ENCODE measurements at regions not wholly inside any gene's neighbourhood (a gene's known extent, or its start where the extent isn't known, plus 50 kb on each side); places are given as distances from the start of the nearest gene placed in this dataset.

- no peak for DNase-seq
These were observed 62.0 kb downstream of the HFE start for GRCh38 chr6:26149240-26149639.

- DNase-seq: no peak
These were observed 65.2 kb downstream of the HFE start for GRCh38 chr6:26152226-26153101.

DNA sequence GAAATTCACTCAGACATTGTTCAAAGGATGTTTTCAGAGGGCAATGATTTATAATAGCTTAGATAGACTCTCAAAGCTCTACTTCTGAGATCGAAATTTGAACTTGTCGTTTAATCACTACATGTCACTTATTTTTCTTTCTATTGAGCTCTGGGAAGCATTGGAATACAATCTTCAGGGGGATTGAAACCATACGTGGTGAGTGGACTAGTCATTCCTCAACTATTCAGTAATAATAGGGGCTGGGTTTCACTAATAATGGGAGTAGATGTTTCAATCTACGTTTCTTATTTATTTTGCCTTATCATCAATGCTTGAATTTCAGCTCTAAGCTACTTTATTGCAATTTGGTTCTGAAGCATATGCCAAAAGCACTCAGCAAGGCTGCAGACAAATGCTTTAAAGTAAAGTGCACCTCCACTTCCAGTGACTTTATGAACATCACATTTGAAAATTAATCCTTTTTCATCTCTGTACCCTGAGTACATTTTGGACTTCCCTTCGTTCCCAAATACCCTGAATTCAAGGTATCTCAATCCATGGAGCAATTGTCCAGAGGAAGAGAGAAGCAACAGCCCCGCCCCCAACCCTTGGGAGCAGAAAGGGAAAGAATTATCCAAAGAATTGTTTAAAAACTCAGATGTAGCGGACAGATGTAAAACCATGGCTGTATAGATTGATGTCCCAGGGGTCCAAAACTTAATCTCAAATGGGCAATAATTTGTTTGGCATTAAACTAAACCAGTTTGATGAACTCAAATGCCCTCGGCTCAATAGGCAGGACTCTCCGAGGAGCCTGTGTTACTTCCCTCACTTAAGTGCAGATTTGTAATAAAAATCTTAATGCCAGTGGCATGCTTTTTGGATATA lies 68.1 kb downstream of the HFE start:
- peak; percentile 32 for DNase-seq

DNA sequence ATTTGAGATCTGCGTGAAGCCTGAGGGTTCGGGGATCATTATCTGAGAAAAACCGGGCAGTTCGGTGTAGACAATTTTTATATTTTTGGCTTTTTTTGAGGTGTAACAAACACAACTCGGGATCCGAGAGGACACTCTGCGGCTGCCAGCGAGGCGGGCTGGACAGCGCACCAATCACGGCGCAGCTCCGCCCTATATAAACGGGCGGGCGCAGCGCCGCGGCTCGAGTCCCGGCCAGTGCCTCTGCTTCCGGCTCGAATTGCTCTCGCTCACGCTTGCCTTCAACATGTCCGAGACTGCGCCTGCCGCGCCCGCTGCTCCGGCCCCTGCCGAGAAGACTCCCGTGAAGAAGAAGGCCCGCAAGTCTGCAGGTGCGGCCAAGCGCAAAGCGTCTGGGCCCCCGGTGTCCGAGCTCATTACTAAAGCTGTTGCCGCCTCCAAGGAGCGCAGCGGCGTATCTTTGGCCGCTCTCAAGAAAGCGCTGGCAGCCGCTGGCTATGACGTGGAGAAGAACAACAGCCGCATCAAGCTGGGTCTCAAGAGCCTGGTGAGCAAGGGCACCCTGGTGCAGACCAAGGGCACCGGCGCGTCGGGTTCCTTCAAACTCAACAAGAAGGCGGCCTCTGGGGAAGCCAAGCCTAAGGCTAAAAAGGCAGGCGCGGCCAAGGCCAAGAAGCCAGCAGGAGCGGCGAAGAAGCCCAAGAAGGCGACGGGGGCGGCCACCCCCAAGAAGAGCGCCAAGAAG lies 69.0 kb downstream of the HFE start:
- DNase-seq: peak; percentile 95

DNA sequence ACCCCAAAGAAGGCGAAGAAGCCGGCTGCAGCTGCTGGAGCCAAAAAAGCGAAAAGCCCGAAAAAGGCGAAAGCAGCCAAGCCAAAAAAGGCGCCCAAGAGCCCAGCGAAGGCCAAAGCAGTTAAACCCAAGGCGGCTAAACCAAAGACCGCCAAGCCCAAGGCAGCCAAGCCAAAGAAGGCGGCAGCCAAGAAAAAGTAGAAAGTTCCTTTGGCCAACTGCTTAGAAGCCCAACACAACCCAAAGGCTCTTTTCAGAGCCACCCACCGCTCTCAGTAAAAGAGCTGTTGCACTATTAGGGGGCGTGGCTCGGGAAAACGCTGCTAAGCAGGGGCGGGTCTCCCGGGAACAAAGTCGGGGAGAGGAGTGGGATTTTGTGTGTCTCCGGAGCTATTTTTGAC lies 69.6 kb downstream of the HFE start:
- DNase-seq: no peak

DNA sequence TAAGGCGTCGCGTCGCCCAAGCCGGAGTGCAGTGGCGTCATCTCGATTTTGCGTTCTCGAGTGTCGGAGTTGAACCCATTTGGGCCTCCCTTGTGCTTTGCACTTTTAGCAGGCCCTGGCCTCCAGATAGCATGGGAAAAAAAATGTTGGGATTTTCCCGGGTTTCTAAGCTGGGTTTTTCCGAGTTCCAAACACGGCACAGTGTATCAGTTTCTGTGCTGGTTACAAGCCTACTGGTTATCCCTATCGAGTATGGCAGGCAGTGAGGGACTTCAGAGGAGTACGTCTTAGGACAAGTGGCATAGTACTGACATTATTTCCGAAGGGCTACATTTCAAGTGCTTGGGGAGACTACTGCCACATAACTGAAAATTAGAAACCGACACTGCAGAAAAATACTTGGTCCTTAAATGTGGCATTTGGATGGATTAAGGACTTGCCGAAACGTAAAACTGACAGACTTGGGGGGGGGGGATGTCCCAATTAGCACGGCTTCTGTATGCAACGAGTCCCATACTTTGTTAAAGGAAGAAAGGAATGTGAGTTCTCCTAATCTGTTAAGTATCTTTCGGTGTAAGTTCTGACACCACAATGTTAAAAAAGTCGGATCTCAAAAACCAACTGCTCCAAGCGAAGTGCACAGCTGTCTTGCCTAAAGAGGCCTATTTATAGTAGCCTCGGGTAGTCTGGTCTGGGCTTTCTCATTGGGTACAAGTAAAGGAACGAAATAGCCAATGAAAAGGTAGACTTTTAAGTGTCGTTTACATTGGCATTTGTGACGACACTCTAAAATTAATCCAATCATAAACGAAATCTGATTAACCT lies 70.2 kb downstream of the HFE start:
- peak; percentile 88 for DNase-seq

DNA sequence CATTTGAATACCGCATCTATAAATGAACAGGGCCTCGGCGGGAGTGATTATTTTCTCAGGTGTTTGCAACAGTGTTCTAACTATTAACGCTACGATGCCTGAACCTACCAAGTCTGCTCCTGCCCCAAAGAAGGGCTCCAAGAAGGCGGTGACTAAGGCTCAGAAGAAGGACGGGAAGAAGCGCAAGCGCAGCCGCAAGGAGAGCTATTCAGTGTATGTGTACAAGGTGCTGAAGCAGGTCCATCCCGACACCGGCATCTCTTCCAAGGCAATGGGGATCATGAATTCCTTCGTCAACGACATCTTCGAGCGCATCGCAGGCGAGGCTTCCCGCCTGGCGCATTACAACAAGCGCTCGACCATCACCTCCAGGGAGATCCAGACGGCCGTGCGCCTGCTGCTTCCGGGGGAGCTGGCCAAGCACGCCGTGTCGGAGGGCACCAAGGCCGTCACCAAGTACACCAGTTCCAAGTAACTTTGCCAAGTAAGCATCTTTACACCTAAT lies 70.9 kb downstream of the HFE start:
- DNase-seq: peak; percentile 94

DNA sequence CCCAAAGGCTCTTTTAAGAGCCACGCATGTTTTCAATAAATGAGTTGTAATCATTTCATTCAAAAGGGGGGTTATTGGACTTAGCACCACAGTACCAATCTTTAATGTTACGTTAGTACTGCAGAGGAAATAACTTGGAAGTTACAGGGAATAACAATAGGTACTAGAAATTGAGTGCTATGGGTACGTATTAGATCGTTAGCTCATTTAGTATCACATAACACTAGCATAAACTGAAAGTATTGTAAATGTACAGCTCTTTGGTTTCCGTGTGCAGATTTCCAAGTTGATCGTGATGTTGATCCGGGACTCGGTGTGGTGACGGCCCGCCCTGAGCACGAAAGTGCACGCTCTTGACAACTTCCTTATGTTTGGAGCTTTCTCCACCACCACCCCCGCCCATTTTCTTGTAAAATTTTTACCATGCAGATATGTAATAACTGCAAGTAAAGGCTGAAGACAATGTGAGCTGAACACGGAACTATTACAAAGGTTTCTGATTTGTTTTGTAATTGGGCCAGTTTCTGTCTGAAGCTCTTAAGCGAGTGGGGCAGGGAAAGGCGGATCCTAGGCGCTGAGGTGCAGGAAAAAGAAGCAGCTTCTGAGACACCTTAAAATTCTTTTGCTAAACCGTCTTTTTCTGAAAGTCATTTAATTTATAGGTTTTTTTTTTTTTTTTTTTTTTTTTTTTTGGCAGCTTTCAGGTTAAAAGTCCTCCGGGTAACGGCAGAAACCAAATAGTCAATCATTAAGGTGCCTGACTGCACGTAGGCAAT lies 71.5 kb downstream of the HFE start:
- DNase-seq: peak; percentile 77

GRCh38 chr6:26159357-26160273 lies 72.4 kb downstream of the HFE start:
- peak; percentile 59 for DNase-seq

- DNase-seq: no peak
These were observed 74.1 kb downstream of the HFE start for GRCh38 chr6:26161322-26161721.

DNA sequence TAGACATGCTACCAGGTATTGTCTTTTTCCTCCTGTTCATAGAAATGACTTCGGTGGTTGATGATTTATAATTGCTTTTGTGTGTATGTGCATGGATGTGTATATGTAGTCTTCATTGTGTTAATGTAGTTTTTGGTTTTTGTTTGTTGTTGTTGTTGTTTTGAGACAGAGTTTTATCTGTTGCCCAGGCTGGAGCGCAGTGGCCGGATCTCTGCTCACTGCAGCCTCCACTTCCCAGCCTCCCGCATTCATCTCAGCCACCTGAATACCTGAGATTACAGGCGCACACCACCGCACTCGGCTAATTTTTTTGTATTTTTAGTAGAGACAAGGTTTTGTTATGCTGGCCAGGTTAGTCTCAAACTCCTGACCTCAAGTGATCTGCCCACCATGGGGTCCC lies 75.2 kb downstream of the HFE start:
- no peak for DNase-seq

DNA sequence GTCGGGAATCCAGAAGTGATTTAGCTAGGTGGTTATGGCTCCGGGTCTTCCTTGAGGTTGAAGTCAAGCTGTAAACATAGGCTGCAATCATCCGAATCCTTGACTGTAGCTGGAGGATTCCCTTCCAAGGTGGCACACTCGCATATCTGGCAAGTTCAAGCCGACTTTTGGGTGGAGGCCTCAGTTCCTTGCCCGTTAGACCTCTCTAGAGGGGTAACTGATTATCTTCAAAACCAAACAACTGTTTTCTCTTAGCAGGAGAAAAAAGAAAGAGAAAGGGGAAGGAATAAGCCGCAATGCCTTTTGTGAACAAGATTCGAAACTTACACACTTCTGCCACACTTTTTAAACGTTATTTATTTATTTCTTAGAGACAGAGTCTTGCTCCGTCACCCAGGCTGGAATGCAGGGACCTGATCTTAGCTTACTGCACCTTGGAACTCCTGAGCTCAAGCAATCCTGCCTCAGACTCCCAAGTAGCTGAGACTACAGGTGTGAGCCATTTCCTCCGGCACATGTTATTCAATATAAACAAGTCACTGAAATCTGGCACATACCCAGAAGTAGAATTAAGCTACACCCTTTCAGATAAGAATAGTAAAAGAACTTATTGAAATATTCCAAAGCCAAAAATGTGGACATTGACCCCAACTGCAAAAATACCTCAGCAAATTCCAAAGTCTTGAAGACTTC lies 76.3 kb downstream of the HFE start:
- no peak for DNase-seq

- no peak for DNase-seq
These were observed 76.9 kb downstream of the HFE start for GRCh38 chr6:26164120-26164505.

DNA sequence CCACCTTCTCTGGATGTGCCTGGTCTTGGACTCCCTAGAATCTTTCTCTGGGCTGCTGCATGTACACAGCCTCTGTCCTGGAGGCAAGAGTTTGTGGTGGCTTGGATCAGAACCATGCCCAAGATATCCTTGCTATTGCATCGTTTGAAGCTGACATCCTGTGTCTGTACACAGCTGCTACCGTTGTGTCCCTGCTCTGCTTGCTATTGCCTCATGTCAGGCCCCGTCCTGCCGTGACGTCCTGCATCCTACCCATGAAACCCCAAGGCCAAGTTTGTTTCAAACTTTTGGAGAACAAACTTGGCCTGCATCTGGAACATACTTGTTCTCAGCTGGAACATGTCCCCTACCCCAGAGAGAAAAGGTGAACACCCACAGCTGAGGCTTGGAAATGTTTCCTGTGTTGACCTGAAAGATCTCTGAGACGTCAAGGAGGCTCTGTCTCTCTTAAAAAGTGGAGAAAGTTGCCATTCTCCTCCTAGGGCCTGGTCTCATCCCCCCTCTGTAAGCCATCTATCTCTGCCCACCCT lies 78.1 kb downstream of the HFE start:
- no peak for DNase-seq

- DNase-seq: peak; percentile 30
These were observed 83.0 kb downstream of the HFE start for GRCh38 chr6:26170181-26170580.

DNA sequence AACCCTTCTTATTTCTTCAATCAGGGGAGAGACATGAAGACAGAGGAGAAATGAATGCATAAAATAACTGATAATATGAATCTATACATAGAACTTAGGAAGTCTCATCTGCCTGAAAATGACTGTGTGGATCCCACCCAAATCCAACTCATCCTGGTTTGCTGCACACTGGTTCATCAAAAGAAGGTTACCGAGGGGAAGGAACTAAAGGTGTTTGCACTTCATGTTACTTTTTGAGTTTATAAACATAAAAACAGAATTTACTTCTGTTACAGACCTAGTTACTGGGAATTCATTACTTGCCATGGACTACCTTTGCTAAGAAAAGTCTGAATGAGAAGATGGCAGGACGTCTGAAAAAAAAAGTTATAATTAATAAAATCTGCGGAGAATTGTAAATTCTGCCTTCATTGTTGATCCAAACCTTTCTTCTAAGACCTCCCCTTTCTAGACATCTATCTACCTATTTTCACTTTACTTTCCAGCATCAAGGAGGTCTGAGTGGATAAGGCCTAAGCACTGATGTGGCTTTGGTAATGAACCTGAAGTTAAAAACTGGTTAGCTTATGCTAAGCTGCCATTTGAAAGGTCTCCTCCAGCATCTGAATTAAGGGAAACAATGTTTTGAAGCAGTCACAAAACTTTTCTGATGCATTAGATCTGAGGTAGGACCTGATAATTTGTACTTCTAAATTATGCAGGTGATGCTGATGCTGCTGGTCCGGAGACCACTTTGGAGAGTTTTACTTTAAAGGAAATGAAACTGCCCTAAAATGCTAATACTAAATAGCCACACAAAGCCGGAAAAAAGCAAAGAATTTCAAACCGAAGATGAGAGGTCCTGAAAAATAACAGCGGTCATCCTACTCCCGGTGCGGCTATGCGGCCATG lies 84.0 kb downstream of the HFE start:
- no peak for DNase-seq

GRCh38 chr6:26172608-26172968 lies 85.4 kb downstream of the HFE start:
- DNase-seq: peak; percentile 56

DNA sequence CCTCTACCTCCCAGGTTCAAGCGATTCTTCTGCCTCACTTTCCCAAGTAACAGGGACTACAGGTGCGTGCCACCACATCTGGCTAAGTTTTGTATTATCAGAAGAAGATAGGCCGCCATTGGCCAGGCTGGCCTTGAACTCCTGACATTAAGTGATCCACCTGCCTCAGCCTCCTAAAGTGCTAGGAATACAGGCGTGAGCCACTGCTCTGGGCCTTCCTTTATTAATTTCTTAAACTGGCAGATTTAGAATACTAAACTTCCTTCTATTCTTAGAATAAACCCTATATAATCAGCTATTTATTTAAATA lies 86.6 kb downstream of the HFE start:
- no peak for DNase-seq

DNA sequence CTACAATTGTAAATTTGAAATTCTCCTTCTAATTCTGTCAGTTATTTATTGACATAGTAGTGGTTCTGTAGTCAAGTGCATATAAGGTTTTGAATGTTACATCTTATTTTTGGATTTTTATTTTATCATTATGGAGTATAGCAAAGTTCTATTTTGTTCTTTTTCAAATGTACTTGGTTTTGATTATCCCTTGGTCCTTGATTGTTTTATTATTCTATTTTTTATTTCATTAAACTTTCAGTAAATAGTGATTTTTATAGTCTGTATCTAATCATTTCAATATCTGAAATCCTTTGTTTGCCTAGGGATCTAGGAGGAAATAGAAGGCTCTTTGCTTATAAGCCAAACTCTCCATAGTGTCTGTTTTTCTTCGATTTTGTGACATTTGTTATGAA lies 87.8 kb downstream of the HFE start:
- no peak for DNase-seq
